Lower leg skin (tissue), 3 donors: ENCODE measurements at regions not wholly inside any gene's neighbourhood (a gene's known extent, or its start where the extent isn't known, plus 50 kb on each side); places are given as distances from the start of the nearest gene placed in this dataset.

Experiments used
- CTCF ChIP-seq, 3 donors: fragments of 450-650 bp; IDR thresholded peaks; one replicate each; pipeline ENCODE4 v1.5.1; 2016; ENCODE audit warnings: antibody characterized with exemption in 3 of 3, mild to moderate bottlenecking in 3 of 3, moderate library complexity in 2 of 3
- POLR2A ChIP-seq, 2 donors: fragments of 450-650 bp; IDR thresholded peaks; one replicate each; pipeline ENCODE4 v1.6.1; 2016 to 2017; ENCODE audit warnings: antibody characterized with exemption in 2 of 2, mild to moderate bottlenecking in 1 of 2, moderate library complexity in 1 of 2

DNA sequence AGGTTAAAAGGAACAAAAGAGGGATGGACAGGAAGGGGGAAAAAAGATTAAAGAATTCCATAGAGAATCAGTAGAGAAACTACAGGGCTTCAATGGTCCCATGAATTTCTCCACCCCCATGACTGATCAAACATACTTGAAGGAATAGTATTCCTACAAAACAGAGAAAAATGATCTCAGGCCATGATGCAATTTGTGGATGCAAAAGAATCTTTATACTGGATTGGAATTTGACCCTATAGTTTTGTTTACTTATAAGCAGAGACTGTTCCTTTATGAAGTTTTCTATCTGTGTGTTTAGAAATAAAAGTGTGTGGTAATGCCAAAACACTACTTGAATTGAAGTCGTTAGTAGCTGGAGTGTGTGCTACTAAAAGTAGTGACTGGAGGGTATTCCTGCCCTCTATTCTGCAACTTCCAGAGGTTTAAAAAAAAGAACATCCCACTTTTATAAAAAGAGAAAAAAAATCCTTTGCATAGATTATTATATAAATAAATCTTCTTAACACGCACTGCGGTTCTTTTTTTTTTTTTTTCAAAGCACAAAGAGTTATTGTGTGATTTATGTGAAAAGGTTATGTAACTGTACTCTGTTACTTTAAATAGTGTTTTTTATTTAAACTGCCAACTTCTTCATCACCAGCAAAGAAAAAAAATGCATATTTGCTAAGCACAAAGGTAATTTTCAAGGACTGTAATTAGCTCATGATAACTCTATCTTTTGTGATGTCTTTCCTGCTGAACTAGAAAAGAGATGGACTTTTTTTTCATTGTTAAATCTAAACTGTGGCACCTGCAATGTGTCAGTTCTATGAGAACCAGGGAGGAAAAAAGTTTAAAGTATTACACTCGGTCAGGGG lies 214.5 kb upstream of the CITED2 start:
- TF ChIP-seq CTCF (IDR thresholded peaks at IDR 0.05) (no peak), POLR2A (IDR thresholded peaks at IDR 0.05) (no peak)
